HG03520 (cell line): ENCODE measurements at regions not wholly inside any gene's neighbourhood (a gene's known extent, or its start where the extent isn't known, plus 50 kb on each side); places are given as distances from the start of the nearest gene placed in this dataset.

Source experiments
- ATAC-seq: cut with Tn5 transposase; IDR thresholded peaks from one replicate; pipeline ENCODE4 v1.9.1; 2021; ENCODE audit warnings: mild to moderate bottlenecking, moderate library complexity; ENCODE audit not compliant: unreplicated experiment

- ATAC-seq = no peak
Observed at GRCh38 chr2:33877348-33878016, 278.4 kb upstream of the FAM98A start.

- no peak for ATAC-seq
Observed at GRCh38 chr2:33873076-33873605, 274.0 kb upstream of the FAM98A start.

GRCh38 chr2:33859811-33860461, 260.8 kb upstream of the FAM98A start:
- ATAC-seq = no peak

- ATAC-seq = no peak
Observed at GRCh38 chr2:33859176-33859575, 260.1 kb upstream of the FAM98A start.

- ATAC-seq = no peak
Observed at GRCh38 chr2:33848486-33848885, 249.4 kb upstream of the FAM98A start.

- no peak for ATAC-seq
Observed at GRCh38 chr2:33839791-33840190, 240.7 kb upstream of the FAM98A start.

GRCh38 chr2:33836628-33837027, 237.5 kb upstream of the FAM98A start:
- ATAC-seq = no peak

GRCh38 chr2:33835911-33836310, 236.8 kb upstream of the FAM98A start:
- no peak for ATAC-seq

GRCh38 chr2:33822964-33823363, 223.9 kb upstream of the FAM98A start:
- ATAC-seq = no peak

GRCh38 chr2:33812707-33813106, 213.6 kb upstream of the FAM98A start:
- no peak for ATAC-seq

- no peak for ATAC-seq
Observed at GRCh38 chr2:33810046-33810835, 211.1 kb upstream of the FAM98A start.

GRCh38 chr2:33806041-33806440, 206.9 kb upstream of the FAM98A start:
- ATAC-seq = no peak

- ATAC-seq = no peak
Observed at GRCh38 chr2:33804155-33804554, 205.1 kb upstream of the FAM98A start.

GRCh38 chr2:33796511-33796910, 197.4 kb upstream of the FAM98A start:
- no peak for ATAC-seq

- no peak for ATAC-seq
Observed at GRCh38 chr2:33791625-33792024, 192.5 kb upstream of the FAM98A start.

GRCh38 chr2:33788044-33788443, 188.9 kb upstream of the FAM98A start:
- no peak for ATAC-seq

- ATAC-seq = no peak
Observed at GRCh38 chr2:33786881-33787280, 187.8 kb upstream of the FAM98A start.

GRCh38 chr2:33785201-33786106, 186.4 kb upstream of the FAM98A start:
- peak; percentile 93 for ATAC-seq

GRCh38 chr2:33784488-33784887, 185.4 kb upstream of the FAM98A start:
- peak; percentile 2 for ATAC-seq

- ATAC-seq = no peak
Observed at GRCh38 chr2:33782395-33783230, 183.5 kb upstream of the FAM98A start.
